Pulmonary artery endothelial cell (primary cell): ENCODE measurements at regions not wholly inside any gene's neighbourhood (a gene's known extent, or its start where the extent isn't known, plus 50 kb on each side); places are given as distances from the start of the nearest gene placed in this dataset.

Experiments used
- DNase-seq: peaks from one replicate; pipeline ENCODE4 v3.0.0-alpha.2; 2011; ENCODE audit warnings: low read depth, low spot score

DNA sequence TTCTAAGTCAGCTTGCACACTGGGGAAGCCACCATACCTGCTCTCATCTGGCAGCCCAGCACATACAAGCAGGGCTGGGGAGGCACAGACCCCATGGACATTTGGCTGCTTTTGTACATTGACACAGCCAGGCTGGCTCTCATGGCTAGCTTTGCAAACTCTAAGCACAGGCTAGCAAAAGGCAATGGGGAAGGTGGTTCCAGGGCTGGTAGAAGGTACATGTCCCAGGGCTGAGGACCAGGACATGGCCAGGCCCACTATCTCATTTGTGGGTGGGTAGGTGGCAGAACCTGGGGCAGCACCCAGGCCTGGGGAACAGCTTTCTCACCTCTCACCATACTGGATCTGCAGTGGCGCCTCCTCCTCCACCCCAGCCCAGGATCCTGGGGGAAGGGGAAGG is 90.9 kb downstream of the HS1BP3 start:
- DNase-seq, result no peak

DNA sequence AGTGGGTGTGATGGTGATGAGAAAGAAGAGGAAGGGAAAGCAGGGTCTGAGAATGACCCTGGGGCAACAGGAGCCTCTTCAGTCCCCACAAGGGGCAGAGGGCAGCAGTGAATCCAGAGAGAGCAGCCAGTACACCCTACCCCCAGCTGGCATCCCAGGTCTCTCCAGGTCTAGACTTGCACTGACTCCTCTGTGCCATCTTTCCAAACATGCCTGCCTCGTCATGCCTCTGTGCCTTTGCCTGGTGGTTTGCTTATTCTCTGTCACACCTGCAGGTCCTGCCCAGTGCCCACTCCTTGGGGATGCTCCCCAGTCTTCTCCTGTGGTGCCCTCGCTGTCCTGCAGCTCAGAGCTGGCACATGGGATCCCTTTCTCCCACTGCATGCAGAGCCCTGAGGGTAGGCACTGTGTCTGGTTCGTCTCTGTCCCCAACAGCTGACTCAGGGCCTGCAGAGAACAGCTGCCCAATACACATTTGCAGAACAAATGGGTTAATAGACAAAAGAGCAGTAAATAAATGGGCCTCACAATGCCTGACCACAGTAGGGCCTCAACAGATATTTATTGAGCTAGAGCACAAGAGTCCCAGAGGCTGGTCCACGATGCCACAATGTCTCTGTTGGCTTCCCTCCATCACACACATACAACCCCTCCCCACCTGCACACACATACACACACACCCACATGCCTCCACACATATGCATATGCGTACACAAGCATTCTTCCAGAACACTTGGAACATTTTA is 89.8 kb downstream of the HS1BP3 start:
- DNase-seq, result no peak

DNA sequence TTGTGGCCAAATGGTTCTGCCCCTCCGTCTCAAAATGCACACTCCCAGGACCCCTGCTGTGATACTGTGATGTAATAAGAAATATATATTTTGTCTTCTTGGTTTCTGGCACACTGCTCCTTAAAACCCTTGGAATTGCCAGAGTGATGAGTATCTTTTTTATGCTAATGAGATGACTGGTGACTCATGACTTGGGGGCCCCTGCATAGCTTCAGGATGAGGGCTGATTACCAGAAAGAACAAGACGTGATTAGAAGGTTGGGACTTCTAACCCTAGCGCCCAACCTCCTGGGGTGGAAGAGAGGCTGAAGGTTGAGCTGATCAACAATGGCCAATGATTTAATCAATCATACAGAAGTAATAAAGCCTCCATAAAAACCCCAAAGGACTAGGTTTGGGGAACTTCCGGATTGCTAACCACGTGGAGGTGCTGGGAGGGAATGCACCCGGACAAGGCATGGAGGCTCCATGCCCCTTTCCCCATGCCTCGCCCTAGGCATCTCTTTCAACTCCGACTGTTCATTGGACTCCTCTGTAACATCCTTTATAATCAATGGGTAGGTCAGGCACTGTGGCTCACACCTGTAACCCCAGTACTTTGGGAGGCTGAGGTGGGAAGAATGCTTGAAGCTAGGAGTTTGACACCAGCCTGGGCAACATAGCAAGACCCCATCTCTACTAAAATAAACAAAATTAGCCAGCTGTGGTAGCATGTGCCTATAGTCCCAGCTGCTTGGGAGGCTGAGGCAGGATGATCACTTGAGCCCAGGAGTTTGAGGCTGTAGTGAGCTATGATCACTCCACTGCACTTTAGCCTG is 89.1 kb downstream of the HS1BP3 start:
- no peak for DNase-seq

DNA sequence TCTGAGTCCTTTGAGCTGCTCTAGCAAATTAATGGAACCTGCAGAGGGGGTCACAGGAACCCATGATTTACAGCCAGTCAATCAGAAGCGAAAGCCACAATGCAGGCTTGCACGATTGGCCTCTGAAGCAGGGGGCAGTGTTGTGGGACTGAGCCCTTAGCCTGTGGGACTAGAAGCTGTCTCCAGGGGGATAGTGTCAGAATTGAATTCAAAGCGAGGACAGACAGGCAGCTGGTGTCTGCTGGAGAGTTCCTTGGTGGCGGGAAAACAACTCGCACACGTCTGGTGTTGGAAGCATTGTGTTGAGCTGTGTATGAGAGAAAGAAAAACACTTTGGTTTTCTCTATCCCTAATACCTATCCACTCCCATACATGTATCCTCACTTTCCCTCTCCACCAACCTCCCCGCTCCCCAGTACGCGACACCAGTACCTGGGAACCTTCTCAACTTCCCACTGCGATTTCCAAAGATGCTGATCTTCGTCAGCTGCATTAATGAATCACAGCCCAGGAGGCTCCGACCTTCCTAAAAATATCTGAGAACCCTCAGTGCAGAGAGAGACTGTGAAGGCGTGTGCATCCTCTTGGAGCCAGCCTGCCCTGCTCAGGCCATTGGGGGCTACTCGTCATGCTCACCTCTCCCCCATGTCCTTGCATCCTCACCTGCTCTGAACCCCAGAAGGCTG is 88.2 kb downstream of the HS1BP3 start:
- DNase-seq, result no peak

DNA sequence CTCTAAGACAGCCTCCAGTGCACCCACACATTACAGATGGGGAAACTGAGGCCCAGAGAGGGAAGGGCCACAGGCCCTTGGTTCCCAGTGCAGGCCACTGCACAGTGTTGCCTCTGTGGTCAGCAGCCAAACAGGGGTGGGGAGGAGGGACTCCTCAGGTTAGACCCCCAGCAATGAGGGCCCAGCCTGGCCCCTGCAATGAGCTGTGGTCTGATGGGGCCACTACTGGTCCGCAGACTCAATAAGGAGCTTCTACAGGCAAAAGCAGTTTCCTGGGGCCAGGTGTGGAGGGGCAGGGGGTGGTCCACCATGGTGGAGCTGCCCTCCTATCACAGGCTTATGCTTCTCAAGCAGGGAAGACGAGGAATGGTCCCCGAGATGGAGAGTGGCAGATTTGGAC is 87.6 kb downstream of the HS1BP3 start:
- no peak for DNase-seq

DNA sequence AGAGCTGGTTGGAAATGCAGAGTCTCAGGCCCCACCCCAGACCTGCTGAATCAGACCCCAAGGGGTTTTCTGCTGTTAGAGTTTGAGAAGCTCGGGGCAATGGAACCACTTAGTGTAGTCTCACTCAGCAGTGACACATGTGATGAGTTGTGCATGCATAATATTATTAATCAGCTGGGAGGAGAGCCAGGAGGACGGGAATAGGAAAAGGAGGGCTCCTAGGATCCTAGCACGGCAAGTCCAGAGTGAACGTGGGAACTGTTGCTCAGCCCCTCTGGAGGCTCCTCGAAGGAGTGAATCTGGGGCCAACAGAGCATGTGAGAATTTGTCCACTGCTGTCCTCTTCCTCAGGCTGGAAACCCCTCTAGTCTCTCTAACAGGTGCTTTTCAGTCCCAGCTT is 87.1 kb downstream of the HS1BP3 start:
- no peak for DNase-seq

DNA sequence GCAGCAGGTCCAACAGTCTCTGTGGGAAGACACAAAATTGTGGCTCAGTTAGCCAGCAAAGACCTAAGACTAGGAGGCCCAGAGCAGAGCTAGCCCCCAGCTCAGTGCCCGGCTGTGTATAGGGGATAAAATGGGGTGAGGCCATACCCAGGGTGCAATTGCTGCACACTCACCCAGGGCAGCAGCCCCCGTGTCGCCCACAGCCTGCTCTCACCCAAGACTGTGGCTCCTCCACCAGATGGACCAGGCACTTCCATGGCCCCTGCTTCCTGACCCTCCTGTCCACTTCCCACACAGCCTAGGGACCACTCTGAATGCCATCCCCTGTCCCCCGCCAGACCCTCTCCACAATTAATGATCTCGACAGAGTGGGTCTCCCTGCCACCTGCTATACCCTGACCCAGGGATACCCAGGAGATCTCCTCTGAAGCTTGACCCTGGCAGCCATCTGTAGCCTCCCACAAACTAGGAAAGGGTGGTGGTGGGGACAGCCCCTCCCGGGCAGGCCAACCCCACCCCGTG is 85.7 kb downstream of the HS1BP3 start:
- no peak for DNase-seq

DNA sequence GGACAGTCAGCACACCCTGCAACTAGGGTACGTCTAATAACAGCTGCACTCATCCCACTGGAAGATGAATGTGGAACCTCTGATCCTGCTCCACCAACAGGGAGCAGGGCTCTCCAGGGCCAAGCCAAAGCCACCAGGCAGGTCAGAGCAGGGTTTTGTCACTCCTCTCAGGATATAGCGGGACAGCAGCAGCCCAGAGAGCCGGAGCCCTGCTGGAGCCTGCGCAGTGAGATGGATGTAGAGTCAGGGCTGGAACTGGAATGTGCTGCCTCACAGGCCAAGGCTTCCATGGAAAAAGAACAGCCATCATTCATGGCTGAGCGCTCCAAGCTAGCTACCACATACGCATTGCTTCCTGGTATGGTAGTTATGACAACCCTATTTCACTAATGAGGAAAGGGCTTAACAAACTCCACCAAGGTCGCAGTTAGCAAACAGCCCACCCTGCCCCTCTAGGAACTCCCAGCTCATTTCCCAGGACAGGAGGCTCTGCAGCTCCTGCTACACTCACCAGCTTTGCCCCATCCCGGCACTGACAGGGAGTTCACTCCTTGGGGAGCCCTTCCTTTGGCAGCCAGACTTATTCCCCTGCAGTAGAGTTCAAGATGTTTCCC is 85.2 kb downstream of the HS1BP3 start:
- no peak for DNase-seq

DNA sequence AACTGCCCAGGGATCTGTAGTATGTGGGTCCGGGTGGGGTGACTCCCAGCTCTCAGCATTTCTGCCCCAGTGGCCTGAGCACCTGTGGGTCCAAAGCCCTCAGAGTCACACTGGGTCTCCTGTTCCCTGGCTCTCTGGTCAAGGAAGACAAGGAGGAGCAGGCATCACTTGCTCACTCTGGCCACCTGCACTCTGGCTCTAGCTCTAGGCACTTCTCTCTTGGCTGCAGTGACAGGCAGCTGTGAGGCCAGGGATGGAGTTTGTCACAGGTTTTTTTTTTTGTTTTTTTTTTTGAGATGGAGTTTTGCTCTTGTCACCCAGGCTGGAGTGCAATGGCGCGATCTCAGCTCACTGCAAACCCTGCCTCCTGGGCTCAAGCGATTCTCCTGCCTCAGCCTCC is 84.6 kb downstream of the HS1BP3 start:
- DNase-seq, result no peak

DNA sequence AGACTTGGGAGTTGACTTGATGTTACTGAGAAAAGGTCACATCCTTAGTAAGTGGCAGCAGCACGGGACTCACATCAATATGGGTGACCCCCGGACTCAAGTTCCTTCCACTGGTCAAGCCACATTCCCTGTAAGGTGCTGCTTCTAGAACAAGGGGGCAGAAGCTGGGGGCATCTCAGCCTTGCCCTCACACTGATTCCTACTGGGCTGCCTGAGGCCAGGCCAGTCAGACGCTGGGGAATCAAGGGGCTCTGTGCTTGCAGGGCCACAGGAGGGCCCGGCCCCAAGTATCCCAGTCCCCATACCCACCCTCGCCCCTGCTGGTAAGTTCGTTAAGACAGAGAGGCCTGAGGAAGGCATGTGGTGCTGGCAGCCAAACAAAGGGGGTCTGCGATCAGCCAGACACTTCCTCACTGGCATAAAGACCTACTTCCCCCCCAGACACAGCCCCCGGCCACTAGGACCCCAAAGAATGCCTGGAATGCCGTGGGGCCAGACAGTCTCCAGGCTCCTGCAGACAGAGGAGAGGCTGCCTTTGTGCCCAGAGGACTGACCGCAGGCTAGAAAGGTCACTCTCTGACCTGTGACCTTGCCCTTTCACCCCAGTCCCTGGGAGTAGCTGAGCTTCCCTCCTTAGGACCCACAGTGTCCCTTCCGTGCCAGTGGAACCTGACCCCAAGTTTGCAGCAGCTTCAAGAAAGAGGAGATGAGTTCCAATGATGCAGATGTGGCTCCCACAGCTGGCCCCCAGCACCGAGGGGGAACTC is 83.6 kb downstream of the HS1BP3 start:
- no peak for DNase-seq
